ENCODE measurements at regions not wholly inside any gene's neighbourhood (a gene's known extent, or its start where the extent isn't known, plus 50 kb on each side); places are given as distances from the start of the nearest gene placed in this dataset.

GRCh38 chr18:43193336-43193735, 77.9 kb upstream of the RIT2 start:
- Histone ChIP-seq H2AFZ (ENCODE audit: low read depth, low read length) (no peak overlapping the region), H3K4me1 (ENCODE audit: insufficient read depth, low read length) (no peaks in the 10 kb centered on the region), H3K27ac (ENCODE audit: low read depth, low read length) (no peak overlapping the region), H3K9ac (ENCODE audit: low read length) (no peak overlapping the region), H3K9me3 (ENCODE audit: insufficient read depth, low read depth, low read length) (no peaks in the 10 kb centered on the region), H3K4me2 (ENCODE audit: low read length) (no peak overlapping the region), H3K27me3 (ENCODE audit: insufficient read depth, low read length) (no peaks in the 10 kb centered on the region), H3K79me2 (ENCODE audit: insufficient read depth, low read length) (no peaks in the 10 kb centered on the region), H3K4me3 (ENCODE audit: insufficient read depth, low read depth, low read length) (no peak overlapping the region), H4K20me1 (ENCODE audit: insufficient read depth, low read length) (no peaks in the 10 kb centered on the region), H3K36me3 (ENCODE audit: insufficient read depth, low read length) (no peaks in the 10 kb centered on the region)
- no peak for TF ChIP-seq CTCF (IDR thresholded peaks at IDR 0.05; ENCODE audit: insufficient read depth, low read depth, low read length)
- no peak for TF ChIP-seq EZH2 (IDR thresholded peaks at IDR 0.05; ENCODE audit: insufficient read depth, low read length)
- Mint-ChIP-seq H3K9me3 (ENCODE audit: unreplicated experiment) (no peaks in the 10 kb centered on the region), H3K36me3 (ENCODE audit: low read depth, unreplicated experiment) (no peaks in the 10 kb centered on the region), H3K27ac (ENCODE audit: unreplicated experiment) (no peak overlapping the region), H3K4me1 (ENCODE audit: low read depth, unreplicated experiment) (no peaks in the 10 kb centered on the region), H3K27me3 (ENCODE audit: low read depth, unreplicated experiment) (no peaks in the 10 kb centered on the region), H3K4me3 (ENCODE audit: unreplicated experiment) (no peak overlapping the region)
- no peak for DNase-seq (ENCODE audit: low read depth)
- no peak for FAIRE-seq

GRCh38 chr18:43192408-43192807, 76.9 kb upstream of the RIT2 start:
- no peak overlapping the region for H2AFZ ChIP-seq (ENCODE audit: low read depth, low read length)
- no peaks in the 10 kb centered on the region for H3K79me2 ChIP-seq (ENCODE audit: insufficient read depth, low read length)
- FAIRE-seq (no peak), DNase-seq (ENCODE audit: low read depth) (peak; percentile 47)
- H3K4me1 ChIP-seq (ENCODE audit: insufficient read depth, low read length), result no peaks in the 10 kb centered on the region
- H3K4me2 ChIP-seq (ENCODE audit: low read length), result no peak overlapping the region
- Mint-ChIP-seq H3K36me3 (ENCODE audit: low read depth, unreplicated experiment) (no peaks in the 10 kb centered on the region), H3K27me3 (ENCODE audit: low read depth, unreplicated experiment) (no peaks in the 10 kb centered on the region), H3K4me3 (ENCODE audit: unreplicated experiment) (no peak overlapping the region), H3K4me1 (ENCODE audit: low read depth, unreplicated experiment) (no peaks in the 10 kb centered on the region), H3K9me3 (ENCODE audit: unreplicated experiment) (no peaks in the 10 kb centered on the region), H3K27ac (ENCODE audit: unreplicated experiment) (no peak overlapping the region)
- no peak overlapping the region for H3K9ac ChIP-seq (ENCODE audit: low read length)
- H4K20me1 ChIP-seq (ENCODE audit: insufficient read depth, low read length), result no peaks in the 10 kb centered on the region
- no peaks in the 10 kb centered on the region for H3K27me3 ChIP-seq (ENCODE audit: insufficient read depth, low read length)
- no peak overlapping the region for H3K27ac ChIP-seq (ENCODE audit: low read depth, low read length)
- H3K9me3 ChIP-seq (ENCODE audit: insufficient read depth, low read depth, low read length), result no peaks in the 10 kb centered on the region
- no peak for TF ChIP-seq EZH2 (IDR thresholded peaks at IDR 0.05; ENCODE audit: insufficient read depth, low read length)
- no peak for TF ChIP-seq CTCF (IDR thresholded peaks at IDR 0.05; ENCODE audit: insufficient read depth, low read depth, low read length)
- no peaks in the 10 kb centered on the region for H3K36me3 ChIP-seq (ENCODE audit: insufficient read depth, low read length)
- H3K4me3 ChIP-seq (ENCODE audit: insufficient read depth, low read depth, low read length), result no peak overlapping the region

GRCh38 chr18:43181711-43182110, 66.2 kb upstream of the RIT2 start:
- no peaks in the 10 kb centered on the region for H3K9me3 Mint-ChIP-seq (ENCODE audit: unreplicated experiment)
- no peaks in the 10 kb centered on the region for H3K79me2 ChIP-seq (ENCODE audit: insufficient read depth, low read length)
- H3K4me3 Mint-ChIP-seq (ENCODE audit: unreplicated experiment), result no peak overlapping the region
- no peak overlapping the region for H2AFZ ChIP-seq (ENCODE audit: low read depth, low read length)
- H3K4me1 Mint-ChIP-seq (ENCODE audit: low read depth, unreplicated experiment), result no peaks in the 10 kb centered on the region
- no peak overlapping the region for H3K4me3 ChIP-seq (ENCODE audit: insufficient read depth, low read depth, low read length)
- FAIRE-seq (no peak), DNase-seq (ENCODE audit: low read depth) (no peak)
- H3K36me3 ChIP-seq (ENCODE audit: insufficient read depth, low read length), result no peaks in the 10 kb centered on the region
- H3K4me2 ChIP-seq (ENCODE audit: low read length), result no peak overlapping the region
- H3K4me1 ChIP-seq (ENCODE audit: insufficient read depth, low read length), result no peaks in the 10 kb centered on the region
- H3K27me3 Mint-ChIP-seq (ENCODE audit: low read depth, unreplicated experiment), result no peaks in the 10 kb centered on the region
- no peak overlapping the region for H3K27ac ChIP-seq (ENCODE audit: low read depth, low read length)
- no peaks in the 10 kb centered on the region for H3K27me3 ChIP-seq (ENCODE audit: insufficient read depth, low read length)
- H4K20me1 ChIP-seq (ENCODE audit: insufficient read depth, low read length), result no peaks in the 10 kb centered on the region
- no peaks in the 10 kb centered on the region for H3K9me3 ChIP-seq (ENCODE audit: insufficient read depth, low read depth, low read length)
- H3K9ac ChIP-seq (ENCODE audit: low read length), result no peak overlapping the region
- no peak overlapping the region for H3K27ac Mint-ChIP-seq (ENCODE audit: unreplicated experiment)
- no peaks in the 10 kb centered on the region for H3K36me3 Mint-ChIP-seq (ENCODE audit: low read depth, unreplicated experiment)
- TF ChIP-seq CTCF (IDR thresholded peaks at IDR 0.05; ENCODE audit: insufficient read depth, low read depth, low read length) (no peak), EZH2 (IDR thresholded peaks at IDR 0.05; ENCODE audit: insufficient read depth, low read length) (no peak)

Data from astrocyte (in vitro differentiated cells and primary cell).